ENCODE measurements at regions not wholly inside any gene's neighbourhood (a gene's known extent, or its start where the extent isn't known, plus 50 kb on each side); places are given as distances from the start of the nearest gene placed in this dataset.

GRCh38 chr5:25020454-25020853 is 375.7 kb upstream of the CDH10 start:
- TF ChIP-seq POLR2A (IDR thresholded peaks at IDR 0.05; ENCODE audit: low read length) (no peak), GATA1 (IDR thresholded peaks at IDR 0.05; ENCODE audit: low read depth, low read length) (no peak)

All from erythroblast (primary cell).